ACHN (cell line): ENCODE measurements at regions not wholly inside any gene's neighbourhood (a gene's known extent, or its start where the extent isn't known, plus 50 kb on each side); places are given as distances from the start of the nearest gene placed in this dataset.

ENCODE experiments used
- DNase-seq: peaks from one replicate; pipeline ENCODE4 v3.0.0-alpha.2; 2015
- in situ Hi-C: cut with HindIII; loops from 2 replicates; pipeline ENCODE4 v1.10.0; 2017; ENCODE audit warnings: low sequenced_read_pairs, low pct_ligation_motif_present, low pct_unique_long_range_greater_than_20kb

DNA sequence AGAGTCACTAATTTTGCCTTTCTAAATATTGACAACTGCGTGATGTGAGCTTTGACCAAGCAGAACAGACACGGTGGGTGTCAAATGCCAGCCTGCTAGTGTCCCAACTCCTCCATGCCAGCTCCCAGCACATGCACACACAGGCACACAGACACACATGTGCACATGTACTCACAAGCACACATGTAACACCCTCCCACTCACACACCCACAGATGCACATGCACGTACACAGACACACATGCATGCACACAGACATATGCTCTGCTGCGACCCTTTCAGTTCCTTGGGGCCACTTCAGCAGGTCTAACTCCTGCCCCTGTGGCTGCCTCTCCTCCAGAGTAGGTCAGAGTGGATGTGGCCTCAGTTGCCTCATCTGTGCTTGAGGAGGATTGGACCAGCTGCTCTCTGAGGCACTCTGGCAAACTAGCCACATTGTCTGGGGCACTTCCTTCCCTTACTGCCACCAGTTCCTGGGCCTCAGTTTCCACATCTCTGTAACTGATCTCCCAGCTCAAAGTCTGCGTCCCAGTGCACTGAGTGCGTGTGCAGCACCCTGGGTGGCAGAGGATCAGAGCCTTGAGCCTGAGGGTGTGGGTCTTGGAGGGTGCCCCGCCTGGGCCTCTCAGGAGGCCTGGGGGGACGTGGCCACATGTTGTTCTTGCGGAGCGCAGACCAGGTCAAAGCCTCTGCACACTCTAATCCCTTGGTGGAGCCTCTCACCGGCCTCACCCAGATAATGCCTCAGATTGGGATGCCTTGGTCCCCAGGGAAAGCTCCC, 55.0 kb upstream of the PRR23E start:
- DNase-seq: no peak
- in situ Hi-C loops: no loop called here

DNA sequence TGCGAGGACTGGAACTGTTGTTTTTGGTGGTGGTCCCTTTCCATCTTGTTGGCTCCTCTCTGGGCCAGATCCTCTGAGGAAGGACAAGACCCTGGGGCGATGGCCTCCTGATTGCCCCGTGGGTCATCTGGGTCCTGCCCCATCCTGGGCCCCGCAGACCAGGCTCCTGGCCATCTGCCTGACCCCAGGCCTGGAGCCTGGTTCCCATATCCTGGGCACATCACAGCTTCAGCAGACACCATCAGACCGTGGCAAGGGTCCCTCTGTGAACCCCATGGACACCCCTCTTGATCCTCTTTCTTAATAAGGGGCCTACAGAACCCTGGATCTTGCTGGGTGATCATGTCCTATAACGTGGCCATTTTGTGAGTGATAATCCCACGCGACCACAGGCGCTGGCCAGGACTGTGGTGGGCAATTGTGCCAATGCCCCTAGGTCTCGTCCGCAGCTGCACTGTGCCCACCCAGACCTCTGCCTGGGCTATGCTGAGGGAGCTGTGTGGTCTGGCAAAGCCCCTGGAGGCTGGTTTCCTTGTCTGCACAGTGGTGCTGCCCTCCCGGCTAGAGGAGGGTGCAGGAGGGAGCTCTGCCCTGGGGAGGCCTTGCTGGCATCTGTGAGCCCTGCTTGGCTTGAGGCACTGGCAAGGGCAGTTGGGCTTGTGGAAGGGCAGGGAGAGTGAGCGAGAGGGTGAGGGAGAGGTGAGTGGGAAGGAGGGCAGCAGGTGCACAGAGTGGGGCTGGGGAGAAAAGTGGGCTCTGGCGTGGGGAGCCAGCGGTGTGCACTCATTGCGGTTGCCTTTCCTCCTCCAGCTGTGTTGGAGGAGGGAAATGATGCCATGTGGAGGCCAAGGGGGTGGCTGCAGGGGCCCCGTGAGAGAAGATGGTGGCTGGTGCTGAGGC, 53.1 kb upstream of the PRR23E start:
- DNase-seq: no peak
- in situ Hi-C loops: no loop called here

DNA sequence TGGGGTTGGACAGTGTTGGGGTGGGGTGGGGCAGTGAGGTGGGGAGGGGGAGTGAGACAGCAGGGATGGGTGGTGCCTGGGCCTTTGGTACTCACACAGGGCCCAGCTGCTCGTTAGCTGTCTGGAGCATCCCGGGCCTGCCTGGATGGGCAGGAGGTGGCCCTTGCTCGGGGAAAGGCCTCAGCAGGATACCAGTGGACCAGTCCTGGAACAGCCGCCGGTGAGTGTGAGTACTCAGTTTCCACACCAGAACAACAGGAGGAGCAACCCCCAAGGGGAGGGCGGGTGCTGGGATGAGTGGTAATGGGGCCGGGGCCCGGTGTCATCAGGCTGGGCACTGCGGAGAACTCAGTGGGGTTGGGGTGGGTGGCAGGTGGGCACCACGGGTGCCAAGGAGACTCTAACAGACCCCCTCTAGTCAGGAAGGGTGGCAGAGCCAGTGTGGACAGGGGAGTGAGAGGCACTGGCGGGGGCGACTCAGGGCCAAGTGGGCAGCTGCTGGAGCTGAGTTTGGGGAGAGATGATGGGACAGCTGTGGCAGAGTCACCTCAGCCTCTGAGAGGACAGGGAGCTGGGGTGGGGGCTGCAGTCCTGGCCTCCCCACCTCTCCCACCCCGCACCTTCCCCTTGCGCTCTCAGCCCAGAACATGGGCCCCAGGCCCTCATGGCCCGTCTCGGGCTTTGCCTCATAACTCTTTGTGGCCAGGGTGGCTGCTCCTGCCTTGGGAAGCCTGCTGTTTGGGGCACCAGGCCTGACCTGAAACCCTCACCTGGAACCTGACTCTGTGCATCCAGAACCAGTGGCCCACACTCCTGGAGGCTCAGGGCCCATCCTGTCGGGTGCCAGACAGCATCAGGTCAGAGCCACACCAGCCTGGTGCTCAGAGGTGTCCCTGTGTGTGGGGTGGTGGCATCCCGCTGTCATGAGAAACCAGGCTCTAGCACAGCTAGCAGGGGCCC, 52.1 kb upstream of the PRR23E start:
- no peak for DNase-seq
- in situ Hi-C loops: no loop called here

DNA sequence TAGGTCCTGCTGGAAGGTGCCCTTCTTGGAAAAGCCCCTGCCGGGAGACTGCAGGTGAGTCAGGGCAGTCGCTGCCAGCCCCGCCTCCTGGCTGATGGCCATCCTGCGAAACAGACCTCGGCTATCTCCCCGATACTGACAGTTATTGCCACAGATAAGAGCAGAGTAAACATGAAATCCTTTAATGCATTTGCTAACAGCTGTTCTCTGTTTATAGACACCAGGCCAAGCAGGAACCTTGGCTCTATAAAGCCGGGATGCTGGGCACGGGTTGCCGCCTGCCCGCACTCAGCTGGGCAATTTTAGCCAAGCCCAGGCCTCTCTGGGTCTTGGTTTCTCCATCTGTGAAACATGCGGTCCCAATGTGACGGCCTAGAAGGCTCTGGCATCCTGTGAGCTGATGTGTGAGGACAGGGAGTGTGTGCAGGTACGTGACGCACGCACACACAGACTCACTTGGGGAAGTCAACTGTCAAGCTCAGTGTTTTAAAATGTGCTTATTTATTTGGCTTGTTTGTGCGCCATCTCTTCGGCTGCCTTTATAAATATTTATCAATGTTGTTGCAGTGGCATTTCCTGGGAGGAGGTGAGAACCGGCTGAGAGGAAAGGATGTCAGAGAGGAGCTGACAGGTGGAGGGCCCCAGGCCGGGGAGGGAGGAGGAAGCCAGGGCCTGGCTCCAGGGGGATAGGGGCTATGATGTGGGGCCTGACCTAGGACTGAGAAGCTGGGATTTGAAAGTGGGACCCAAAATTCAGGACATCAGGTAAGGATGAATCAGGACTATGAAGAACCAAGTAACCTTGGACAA, 50.8 kb upstream of the PRR23E start:
- in situ Hi-C loops: no loop called here
- DNase-seq: no peak
